SK-N-SH (cell line): ENCODE measurements at regions not wholly inside any gene's neighbourhood (a gene's known extent, or its start where the extent isn't known, plus 50 kb on each side); places are given as distances from the start of the nearest gene placed in this dataset.

Source experiments
- CTCF ChIA-PET: fragments of 300-600, 350-600 bp; formaldehyde crosslinking; extraction: SDS; loops from one replicate; lab custom pipeline; 2021; lab: Yijun Ruan, JAX
- POLR2A ChIA-PET: fragments of 350-600 bp; sonication (Branson Sonifier 250); formaldehyde crosslinking; extraction: SDS; loops from one replicate; lab custom pipeline; 2020; ENCODE audit warnings: antibody characterized with exemption, inconsistent platforms; lab: Yijun Ruan, JAX
- DNase-seq: peaks from one replicate; pipeline ENCODE4 v3.0.0; 2012
- H2AFZ ChIP-seq: fragments of 200-600 bp; sonication (generic); 2 replicates; pipeline ENCODE4 v1.8.1; 2016; ENCODE audit warnings: antibody characterized with exemption, mild to moderate bottlenecking, low read depth
- H3F3A ChIP-seq: fragments of 200-600 bp; sonication (generic); replicated peaks from 2 replicates; pipeline ENCODE3; 2016; ENCODE audit warnings: antibody characterized with exemption, mild to moderate bottlenecking; ENCODE audit not compliant: insufficient read depth
- H3K27ac ChIP-seq, 2 experiments: fragments of 200-500 bp in 1 of 2; fragments of 200-600 bp in 1 of 2; sonication (Bioruptor generic) in 1 of 2; sonication (generic), shearing (Covaris generic) in 1 of 2; 2 replicates each; pipeline versions ENCODE4 v1.5.1 to v1.6.1; 2014 to 2016; ENCODE audit warnings: low read depth in 2 of 2, inconsistent platforms in 1 of 2, low read length in 1 of 2, mild to moderate bottlenecking in 1 of 2, mixed read lengths in 1 of 2
- H3K27me3 ChIP-seq: fragments of 200-600 bp; sonication (generic), shearing (Covaris generic); 2 replicates; pipeline ENCODE4 v1.6.1; 2016; ENCODE audit warnings: mixed run types; ENCODE audit not compliant: insufficient read depth
- H3K36me3 ChIP-seq, 2 experiments: fragments of 200-500 bp in 1 of 2; fragments of 200-600 bp in 1 of 2; sonication (Bioruptor generic) in 1 of 2; sonication (generic) in 1 of 2; replicated peaks in 1 of 2; 2 replicates each; pipeline versions ENCODE3 to v1.5.1; 2014 to 2016; ENCODE audit warnings: low read length in 1 of 2, mild to moderate bottlenecking in 1 of 2; ENCODE audit not compliant: insufficient read depth in 2 of 2, control insufficient read depth in 1 of 2
- H3K4me1 ChIP-seq, 2 experiments: fragments of 200-500 bp in 1 of 2; fragments of 200-600 bp in 1 of 2; sonication (Bioruptor generic) in 1 of 2; sonication (generic), shearing (Covaris generic) in 1 of 2; 2 replicates each; pipeline versions ENCODE4 v1.5.1 to v1.6.1; 2014 to 2016; ENCODE audit warnings: low read depth in 1 of 2, low read length in 1 of 2, mixed run types in 1 of 2; ENCODE audit not compliant: insufficient read depth in 2 of 2, control insufficient read depth in 1 of 2
- H3K4me2 ChIP-seq: fragments of 200-600 bp; sonication (generic), shearing (Covaris generic); 2 replicates; pipeline ENCODE4 v1.6.1; 2017; ENCODE audit warnings: mixed run types
- H3K4me3 ChIP-seq, 2 experiments: fragments of 200-500 bp in 1 of 2; fragments of 200-600 bp in 1 of 2; sonication (Bioruptor generic) in 1 of 2; sonication (generic), shearing (Covaris generic) in 1 of 2; 2 replicates each; pipeline versions ENCODE4 v1.5.1 to v1.8.1; 2014 to 2016; ENCODE audit warnings: low read depth in 2 of 2, inconsistent platforms in 1 of 2, low read length in 1 of 2, mild to moderate bottlenecking in 1 of 2, mixed read lengths in 1 of 2, moderate library complexity in 1 of 2
- H3K79me2 ChIP-seq: fragments of 200-600 bp; sonication (generic); 2 replicates; pipeline ENCODE4 v1.8.1; 2017; ENCODE audit warnings: mild to moderate bottlenecking; ENCODE audit not compliant: insufficient read depth
- H3K9ac ChIP-seq: fragments of 200-600 bp; sonication (generic); 2 replicates; pipeline ENCODE4 v1.6.1; 2017; ENCODE audit warnings: mixed run types
- H3K9me2 ChIP-seq: fragments of 200-600 bp; sonication (generic); 2 replicates; pipeline ENCODE4 v1.6.1; 2017; ENCODE audit warnings: mixed run types
- H3K9me3 ChIP-seq: fragments of 200-600 bp; sonication (generic); 2 replicates; pipeline ENCODE4 v1.6.1; 2017; ENCODE audit warnings: mixed run types, mild to moderate bottlenecking, moderate library complexity
- H4K20me1 ChIP-seq: fragments of 200-600 bp; sonication (generic); 2 replicates; pipeline ENCODE4 v1.6.1; 2017; ENCODE audit warnings: mild to moderate bottlenecking, mixed run types; ENCODE audit not compliant: insufficient read depth
- CHD2 ChIP-seq: fragments of 150-350 bp; IDR thresholded peaks from 2 replicates; pipeline ENCODE4 v1.6.1; 2018; ENCODE audit warnings: low read length; ENCODE audit not compliant: partially characterized antibody
- CTCF ChIP-seq: fragments of 200-600 bp; sonication (generic); IDR thresholded peaks from 2 replicates; pipeline ENCODE4 v1.6.1; 2017; ENCODE audit warnings: antibody characterized with exemption, mild to moderate bottlenecking, moderate library complexity
- ELF1 ChIP-seq: IDR thresholded peaks from 2 replicates; pipeline ENCODE4 v1.4.0; 2012
- EP300 ChIP-seq, 2 experiments: IDR thresholded peaks; 2 replicates each; pipeline versions ENCODE4 v1.4.0 to v1.6.1; 2012; ENCODE audit warnings: borderline replicate concordance in 1 of 2, low read depth in 1 of 2, low read length in 1 of 2
- EZH2phosphoT487 ChIP-seq: fragments of 200-600 bp; sonication (generic); IDR thresholded peaks from 2 replicates; pipeline ENCODE4 v1.6.1; 2017; ENCODE audit warnings: low read depth, mixed run types, mild to moderate bottlenecking, antibody characterized with exemption, moderate library complexity, borderline replicate concordance
- FOSL2 ChIP-seq: IDR thresholded peaks from 2 replicates; pipeline ENCODE4 v1.4.0; 2012; ENCODE audit warnings: low read depth, mild to moderate bottlenecking, moderate library complexity, borderline replicate concordance
- FOXJ3 ChIP-seq: sonication (generic); formaldehyde crosslinking; IDR thresholded peaks from 2 replicates; pipeline ENCODE4 v1.5.1; 2020; ENCODE audit warnings: mild to moderate bottlenecking, missing genetic modification reagents
- GABPA ChIP-seq: IDR thresholded peaks from 2 replicates; pipeline ENCODE4 v1.4.0; 2012; ENCODE audit warnings: low read depth, mild to moderate bottlenecking
- GATA2 ChIP-seq: sonication (generic); formaldehyde crosslinking; IDR thresholded peaks from 2 replicates; pipeline ENCODE4 v1.5.0; 2020; ENCODE audit warnings: mild to moderate bottlenecking, missing genetic modification reagents
- IRF3 ChIP-seq: fragments of 150-350 bp; IDR thresholded peaks from 2 replicates; pipeline ENCODE4 v1.6.1; 2016; ENCODE audit warnings: mild to moderate bottlenecking, low read depth, low read length
- MAX ChIP-seq: IDR thresholded peaks from 2 replicates; pipeline ENCODE4 v1.4.0; 2012; ENCODE audit warnings: low read depth
- MXI1 ChIP-seq: IDR thresholded peaks from 2 replicates; pipeline ENCODE4 v1.6.1; 2012; ENCODE audit warnings: mild to moderate bottlenecking, low read depth, low read length, improper control_type of control experiment
- NFIC ChIP-seq: IDR thresholded peaks from 2 replicates; pipeline ENCODE4 v1.4.0; 2012; ENCODE audit warnings: borderline replicate concordance
- NRF1 ChIP-seq: IDR thresholded peaks from 2 replicates; pipeline ENCODE4 v1.6.1; 2012; ENCODE audit warnings: low read depth, mild to moderate bottlenecking, low read length
- RAD21 ChIP-seq: IDR thresholded peaks from 2 replicates; pipeline ENCODE4 v1.6.1; 2012; ENCODE audit warnings: mild to moderate bottlenecking, low read length
- RCOR1 ChIP-seq: fragments of 150-350 bp; IDR thresholded peaks from 2 replicates; pipeline ENCODE4 v1.6.1; 2017; ENCODE audit warnings: antibody characterized with exemption, low read length
- RFX5 ChIP-seq: IDR thresholded peaks from 2 replicates; pipeline ENCODE4 v1.6.1; 2012; ENCODE audit warnings: mild to moderate bottlenecking, improper control_type of control experiment, low read length
- TAF1 ChIP-seq: IDR thresholded peaks from 2 replicates; pipeline ENCODE4 v1.6.1; 2012; ENCODE audit warnings: low read depth, mild to moderate bottlenecking, low read length, moderate library complexity, borderline replicate concordance
- TCF12 ChIP-seq: IDR thresholded peaks from 2 replicates; pipeline ENCODE4 v1.4.0; 2012
- TEAD4 ChIP-seq: IDR thresholded peaks from 2 replicates; pipeline ENCODE4 v1.4.0; 2012; ENCODE audit warnings: mild to moderate bottlenecking, borderline replicate concordance; ENCODE audit not compliant: insufficient read depth
- YY1 ChIP-seq: IDR thresholded peaks from 2 replicates; pipeline ENCODE4 v1.4.0; 2012; ENCODE audit warnings: low read depth, mild to moderate bottlenecking
- WGBS: methylation state at CpG from one replicate; pipeline ENCODE4 v1.1.6; 2017; ENCODE audit warnings: low lambda C conversion rate; 5-methylcytosine and 5-hydroxymethylcytosine counted together

- H3K9me2 ChIP-seq, result no peaks in the 10 kb centered on the region
- H3K9me3 ChIP-seq, result no peaks in the 10 kb centered on the region
- no peaks in the 10 kb centered on the region for H3K4me1 ChIP-seq
- H3K27me3 ChIP-seq, result no peaks in the 10 kb centered on the region
- H3K4me2 ChIP-seq, result no peak overlapping the region
- no peak overlapping the region for H2AFZ ChIP-seq
- no peak overlapping the region for H3K9ac ChIP-seq
- TF ChIP-seq TCF12, result no peak
- no peak for TF ChIP-seq YY1
- no peak for TF ChIP-seq RCOR1
- TF ChIP-seq IRF3, result no peak
- TF ChIP-seq GATA2 (CRISPR knock-in tag), result 0 out of 2 replicates have a peak, but pooled peaks have one; percentile 8
- ChIA-PET POLR2A (interaction anchor here (0.7 kb wide), 1 partner anchor 288 kb away, joined by 4 read pairs; no protein-coding TSS in a partner anchor), CTCF (interaction anchor here (1.2 kb wide), 1 partner anchor 19 kb away, joined by 3 read pairs; no protein-coding TSS in a partner anchor)
- no peaks in the 10 kb centered on the region for H4K20me1 ChIP-seq
- 94% methylated on average over 3 of the region's 3 CpGs for WGBS
- H3K4me3 ChIP-seq, result no peak overlapping the region
- H3F3A ChIP-seq, result peaks cover 3% of the 10 kb centered on the region
- H3K27ac ChIP-seq, result no peak overlapping the region
- DNase-seq, result no peak
- H3K36me3 ChIP-seq, result no peaks in the 10 kb centered on the region
- H3K79me2 ChIP-seq, result no peaks in the 10 kb centered on the region
Observed at GRCh38 chr10:8128511-8128910, 74.0 kb downstream of the GATA3 start.

GRCh38 chr10:8129438-8129837, 75.0 kb downstream of the GATA3 start:
- H3F3A ChIP-seq, result peaks cover 3% of the 10 kb centered on the region
- H3K4me2 ChIP-seq, result no peak overlapping the region
- no peaks in the 10 kb centered on the region for H3K36me3 ChIP-seq
- no peak overlapping the region for H3K9ac ChIP-seq
- no peak for TF ChIP-seq EP300 (IDR thresholded peaks at IDR 0.05; ENCODE audit: borderline replicate concordance in 1 of 2, low read depth in 1 of 2, low read length in 1 of 2)
- TF ChIP-seq GABPA, result no peak
- no peak for TF ChIP-seq RCOR1
- no peak for TF ChIP-seq RFX5
- TF ChIP-seq IRF3, result no peak
- TF ChIP-seq MAX, result no peak
- no peak for TF ChIP-seq CHD2
- TF ChIP-seq FOSL2, result no peak
- TF ChIP-seq NFIC, result no peak
- no peak for TF ChIP-seq TAF1
- TF ChIP-seq NRF1, result no peak
- no peak for TF ChIP-seq ELF1
- no peak for TF ChIP-seq CTCF
- TF ChIP-seq MXI1, result no peak
- TF ChIP-seq EZH2phosphoT487, result no peak
- TF ChIP-seq YY1, result no peak
- TF ChIP-seq RAD21, result no peak
- no peak for TF ChIP-seq FOXJ3 (CRISPR knock-in tag)
- no peak for TF ChIP-seq TEAD4
- no peaks in the 10 kb centered on the region for H3K27me3 ChIP-seq
- no peak for DNase-seq
- H3K79me2 ChIP-seq, result no peaks in the 10 kb centered on the region
- no peaks in the 10 kb centered on the region for H3K4me1 ChIP-seq
- no peak overlapping the region for H3K27ac ChIP-seq
- no peak overlapping the region for H3K4me3 ChIP-seq
- CTCF ChIA-PET, result interaction anchor here (0.6 kb wide), 1 partner anchor 63 kb away, joined by 3 read pairs; no protein-coding TSS in a partner anchor
- WGBS, result 73% methylated on average over 2 of the region's 2 CpGs
- no peaks in the 10 kb centered on the region for H4K20me1 ChIP-seq
- H2AFZ ChIP-seq, result no peak overlapping the region
- H3K9me2 ChIP-seq, result no peaks in the 10 kb centered on the region
- no peaks in the 10 kb centered on the region for H3K9me3 ChIP-seq
- POLR2A ChIA-PET, result no interaction called here
